DMS153 treated with DMSO at 0.1 percent for 48 hours (cell line): ENCODE measurements at regions not wholly inside any gene's neighbourhood (a gene's known extent, or its start where the extent isn't known, plus 50 kb on each side); places are given as distances from the start of the nearest gene placed in this dataset.
A peak's percentile ranks its signal among the peaks of the same experiment; 100 is the strongest.

Source experiments
- DNase-seq: peaks from one replicate; lab custom pipeline; 2025; ENCODE audit not compliant: unreplicated experiment; lab: John Stamatoyannopoulos, UW

DNA sequence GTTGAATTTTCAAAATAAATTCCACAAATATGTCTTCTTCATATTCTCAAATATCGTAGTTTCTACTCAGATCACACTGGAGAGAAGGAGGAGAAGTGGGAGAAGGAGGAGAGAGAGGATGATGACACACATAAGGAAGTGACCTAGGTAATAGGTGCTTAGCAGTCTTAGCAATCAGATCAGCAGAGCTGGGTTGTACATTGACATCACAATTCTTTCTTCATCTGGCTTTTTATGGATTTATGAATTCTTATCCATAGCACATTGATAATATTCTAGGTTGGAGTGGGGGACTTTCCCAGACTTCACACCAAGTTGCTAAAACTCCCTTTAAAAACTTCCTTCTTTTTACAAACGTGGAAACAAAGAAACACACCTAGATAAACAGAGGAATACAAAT lies 86.9 kb downstream of the FGF9 start:
- no peak for DNase-seq

DNA sequence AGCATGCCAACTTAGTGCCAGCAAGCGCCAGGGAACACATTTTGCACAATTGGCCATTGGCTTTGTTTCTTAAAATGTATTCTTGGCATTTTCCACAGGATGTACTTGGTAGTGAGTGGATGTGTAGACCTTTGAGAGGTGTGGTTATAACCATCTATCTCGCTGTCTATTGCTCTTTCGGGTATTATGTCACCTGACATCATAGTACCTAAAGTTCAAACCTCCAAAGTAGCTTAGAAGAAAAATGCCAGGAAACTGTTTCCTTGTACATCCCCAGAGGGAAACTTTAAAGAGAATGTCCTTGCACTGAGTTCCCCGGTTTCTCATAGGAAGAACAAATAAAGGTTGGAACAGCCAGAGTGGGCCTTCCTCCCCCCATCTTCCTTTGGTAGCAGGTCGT lies 87.6 kb downstream of the FGF9 start:
- no peak for DNase-seq

DNA sequence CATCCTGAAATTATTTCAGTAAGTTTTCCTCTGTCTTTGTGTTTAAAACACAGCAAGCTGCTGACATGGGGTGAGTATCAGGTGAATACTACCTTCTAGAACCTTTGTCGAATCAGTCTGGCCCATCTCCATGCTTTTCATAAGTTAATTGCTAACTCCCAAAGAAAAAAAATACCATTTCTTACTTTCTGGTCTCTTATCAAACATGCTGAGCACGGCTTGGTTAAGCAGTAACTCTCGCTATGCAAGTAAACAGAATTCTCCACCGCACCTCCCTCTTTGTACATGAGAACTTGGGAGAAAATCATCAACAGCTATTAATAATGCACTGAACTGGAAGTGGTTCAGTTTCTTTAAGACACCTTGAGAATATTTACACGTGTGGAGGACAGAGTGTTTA lies 88.6 kb downstream of the FGF9 start:
- no peak for DNase-seq

DNA sequence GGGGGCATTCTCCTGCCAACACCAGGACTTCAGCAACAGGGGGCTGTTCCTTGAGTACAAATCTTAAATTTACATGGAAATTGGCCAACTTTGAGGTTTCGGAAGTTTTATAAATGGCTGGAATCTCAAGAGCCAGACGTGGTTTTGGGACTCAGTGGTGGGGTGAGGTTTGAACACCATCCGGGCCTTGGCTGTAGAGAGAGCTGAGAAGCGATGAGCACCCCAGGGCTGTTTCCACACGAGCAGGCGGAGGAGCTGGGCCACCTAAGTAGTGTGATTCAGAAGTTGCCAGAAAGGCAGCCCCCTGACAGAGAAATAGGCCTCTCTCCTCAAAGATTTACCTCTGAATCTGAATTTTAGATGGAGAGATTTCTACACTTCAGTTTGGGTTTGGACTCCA lies 89.0 kb downstream of the FGF9 start:
- DNase-seq: no peak

DNA sequence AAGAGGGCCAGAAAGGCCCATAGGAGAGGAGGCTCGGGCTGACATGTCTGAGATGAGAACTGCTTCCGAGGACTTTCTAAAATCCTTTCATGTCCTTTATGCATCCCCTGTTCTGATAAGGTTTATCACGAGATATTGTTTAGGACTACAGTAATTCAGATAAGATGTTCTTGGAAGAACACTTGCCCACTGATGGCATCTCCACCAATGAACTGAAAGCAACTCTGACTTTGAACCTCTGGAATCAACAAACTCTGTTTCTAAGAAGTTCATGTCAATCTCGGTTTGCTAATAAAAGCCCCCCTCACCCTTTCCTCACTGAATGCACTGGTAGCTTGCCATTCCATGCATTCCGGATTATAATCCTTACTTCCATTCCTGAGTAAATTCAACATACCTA lies 90.9 kb downstream of the FGF9 start:
- DNase-seq: no peak

DNA sequence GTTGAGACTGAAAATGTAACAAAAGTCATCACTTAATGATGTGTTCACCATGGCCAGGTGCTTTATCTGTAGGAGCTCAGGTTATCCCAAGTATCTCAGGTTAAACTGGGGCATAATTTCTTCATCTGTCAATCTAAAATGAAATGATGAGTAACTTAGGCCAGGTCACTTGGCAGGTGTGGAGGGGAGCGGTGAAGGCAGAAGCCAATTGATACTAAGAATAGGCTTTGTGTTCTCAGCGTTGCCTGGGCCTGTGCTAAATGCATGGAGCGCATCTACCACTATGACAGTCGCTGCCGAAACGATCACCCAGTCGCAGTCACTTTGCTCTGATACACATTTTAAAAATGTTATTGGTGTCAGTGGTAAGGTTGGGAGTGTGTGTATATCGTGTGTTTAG lies 91.6 kb downstream of the FGF9 start:
- no peak for DNase-seq

DNA sequence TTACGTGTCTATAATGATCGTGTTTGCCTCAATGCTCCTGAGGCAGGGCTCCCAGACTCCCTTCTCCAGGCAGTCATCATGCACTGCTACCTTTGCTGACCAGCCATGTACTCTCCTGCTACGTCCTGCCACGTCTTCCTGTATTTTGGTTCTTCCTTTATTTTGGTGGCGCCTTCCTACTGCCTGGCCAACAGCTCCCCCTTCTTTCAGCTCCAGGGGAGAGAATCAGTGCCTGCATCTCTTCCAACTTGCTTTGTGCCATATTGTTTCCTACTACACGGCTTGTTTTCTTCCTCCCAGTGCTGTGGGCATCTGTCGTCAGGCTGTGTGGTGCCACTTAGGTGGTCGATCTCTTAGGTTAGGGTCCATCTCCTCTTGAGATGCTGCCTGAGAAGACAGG lies 96.2 kb downstream of the FGF9 start:
- DNase-seq: no peak

DNA sequence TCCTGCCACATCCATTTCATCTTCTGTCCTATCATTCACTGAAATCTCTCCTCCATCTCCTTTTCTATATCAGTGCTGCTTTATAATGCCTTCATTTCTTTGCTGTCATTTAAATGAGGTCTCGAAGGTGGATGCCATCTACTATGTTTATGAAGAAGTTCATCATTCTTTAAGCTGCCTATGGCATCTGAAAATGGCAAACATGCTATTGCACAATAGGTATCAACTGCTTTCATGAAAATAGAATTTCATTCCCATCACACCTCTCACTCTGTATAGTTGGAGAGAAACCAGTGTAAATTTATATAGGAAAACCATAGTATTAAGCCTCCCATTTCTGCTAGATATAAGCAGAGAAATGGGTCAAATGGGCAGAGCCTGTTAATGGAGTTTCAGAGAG lies 100.2 kb downstream of the FGF9 start:
- DNase-seq: no peak

DNA sequence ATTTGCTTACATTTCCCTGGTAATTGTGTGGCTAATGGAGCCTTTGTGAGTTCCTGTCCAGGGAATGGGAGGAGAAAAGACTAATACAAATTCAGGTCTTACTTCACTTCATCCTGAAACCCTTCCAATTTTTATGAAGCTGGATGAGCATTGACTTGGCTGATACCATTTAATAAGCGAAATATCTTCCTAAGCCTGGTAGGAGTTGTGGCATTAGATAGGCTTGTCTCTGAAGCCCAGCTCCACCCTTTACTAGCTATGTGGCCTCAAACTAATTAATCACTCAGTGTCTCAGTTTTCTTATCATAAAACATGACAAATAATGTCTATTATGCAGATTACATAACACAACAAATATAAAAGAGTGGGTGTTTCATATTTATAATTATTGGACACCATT lies 106.3 kb downstream of the FGF9 start:
- no peak for DNase-seq

DNA sequence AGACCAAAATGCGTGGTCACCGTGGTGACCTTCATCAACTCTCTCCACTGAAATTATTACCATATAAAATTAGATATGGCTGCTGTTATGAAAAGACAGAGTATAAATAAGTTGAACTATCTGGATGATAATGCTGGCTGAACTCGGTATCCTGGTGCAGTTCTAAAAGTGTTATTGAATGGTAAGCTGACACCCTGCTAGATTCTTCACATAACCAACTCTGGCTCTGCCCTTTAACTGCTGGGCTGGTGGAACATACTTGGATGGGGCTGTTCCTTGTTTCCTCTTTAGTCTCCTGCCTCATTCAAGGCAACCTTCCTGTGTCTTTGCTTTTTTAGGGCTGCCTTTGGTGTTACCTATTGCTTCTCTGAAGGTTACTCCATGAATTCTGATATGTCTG lies 106.9 kb downstream of the FGF9 start:
- no peak for DNase-seq

DNA sequence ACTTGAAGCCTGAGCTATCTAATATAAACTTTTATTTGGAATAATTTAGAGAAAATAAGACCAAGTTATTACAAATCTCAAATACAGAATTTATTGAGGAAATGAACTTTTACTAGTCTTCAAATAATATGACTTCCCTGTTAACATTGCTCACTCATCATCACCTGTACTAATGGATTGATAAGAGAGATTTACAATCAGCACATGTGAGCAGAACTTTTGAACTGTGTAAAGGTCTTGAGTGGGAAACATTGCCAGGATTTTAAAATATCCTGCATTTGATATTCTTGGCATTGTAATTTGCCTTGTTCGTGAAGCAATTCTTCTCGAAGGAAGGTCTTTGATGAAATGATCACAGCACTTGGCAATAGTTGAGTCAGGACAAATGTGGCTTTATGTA lies 111.9 kb downstream of the FGF9 start:
- no peak for DNase-seq

DNA sequence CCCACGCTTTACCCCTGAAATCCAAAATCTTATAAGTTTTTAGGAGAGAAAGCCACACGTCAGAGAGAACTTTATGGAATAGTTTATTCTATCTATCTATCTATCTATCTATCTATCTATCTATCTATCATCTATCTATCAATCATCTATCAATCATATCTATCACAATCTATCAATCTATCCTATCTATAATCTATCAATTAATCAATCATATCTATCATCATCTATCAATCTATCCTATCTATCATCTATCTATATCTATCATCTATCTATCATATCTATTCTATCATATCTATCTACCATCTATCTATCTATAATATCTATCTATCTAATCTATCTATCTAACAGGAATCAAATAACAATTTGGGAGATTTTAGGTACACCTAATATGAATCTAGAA lies 115.1 kb downstream of the FGF9 start:
- DNase-seq: no peak

DNA sequence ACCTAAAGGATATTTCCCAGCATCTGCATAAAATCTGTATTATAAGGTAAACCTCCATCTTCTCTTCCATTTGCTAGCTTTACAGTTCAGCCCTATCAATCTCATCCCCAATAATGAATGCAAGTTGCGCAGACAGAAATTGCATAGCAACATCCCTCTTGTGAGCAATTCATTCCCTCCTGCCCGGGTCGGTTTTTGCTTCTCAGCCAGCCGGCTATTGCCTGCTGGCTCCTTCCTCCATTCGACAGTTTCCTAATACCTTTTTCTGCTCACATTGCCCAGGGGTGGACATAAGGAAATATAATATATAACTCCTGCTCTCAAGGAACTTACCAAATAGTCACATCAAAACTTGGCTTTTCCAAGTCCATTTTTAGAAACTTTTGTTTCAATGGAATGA lies 125.2 kb downstream of the FGF9 start:
- DNase-seq: no peak

DNA sequence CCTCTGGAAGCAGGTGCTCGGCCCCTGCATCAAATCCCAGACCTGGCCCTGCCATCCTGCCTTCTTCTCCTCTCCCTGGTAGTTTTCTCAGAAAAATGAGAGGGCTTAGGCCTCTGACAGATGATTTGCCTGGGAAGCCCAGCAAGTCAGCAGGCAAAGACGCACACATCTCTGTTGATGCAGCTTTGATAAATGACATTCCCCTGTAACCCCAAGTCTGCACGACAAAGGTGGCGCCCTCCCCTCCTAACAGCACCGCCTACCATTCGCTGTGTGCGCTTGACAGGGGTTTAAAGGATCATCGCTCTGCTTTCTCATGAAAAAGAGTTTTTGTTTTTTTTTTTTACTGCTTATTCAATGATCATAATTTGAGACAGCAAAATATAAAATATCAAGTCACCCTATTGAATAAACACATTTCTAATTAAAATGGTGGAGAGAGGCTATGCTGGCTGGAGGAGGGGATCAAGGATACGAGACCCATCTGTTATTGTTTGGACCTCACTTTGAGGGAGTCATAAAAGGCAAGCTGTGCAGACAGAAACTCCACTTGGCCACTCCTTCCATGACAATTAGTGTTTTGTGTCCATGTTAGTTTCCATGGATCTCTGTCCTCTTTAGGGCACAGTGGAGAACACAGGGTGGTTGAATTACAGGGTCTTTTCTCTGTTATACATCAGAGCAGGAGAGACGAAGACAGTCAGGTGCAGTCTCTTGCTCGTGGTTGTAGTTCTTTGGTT lies 126.1 kb downstream of the FGF9 start:
- no peak for DNase-seq

DNA sequence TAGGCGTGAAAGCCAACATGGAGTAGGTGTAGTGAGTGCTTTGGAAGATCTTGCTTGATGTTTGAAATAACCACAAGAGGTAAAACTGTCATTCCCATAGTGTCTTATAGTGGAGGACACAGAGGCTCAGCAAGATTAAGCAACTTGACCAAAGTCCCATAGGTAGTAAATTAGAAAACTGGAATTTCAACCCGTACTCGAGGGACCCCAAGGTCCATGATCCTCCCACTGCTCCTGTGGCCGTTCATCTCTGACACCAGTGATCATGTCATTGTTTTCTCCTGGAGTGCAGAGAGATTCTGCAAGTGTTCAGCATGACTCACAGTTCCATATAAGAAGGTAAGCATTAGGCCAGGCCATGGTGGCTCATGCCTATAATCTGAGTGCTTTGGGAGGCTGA lies 126.9 kb downstream of the FGF9 start:
- DNase-seq: no peak

DNA sequence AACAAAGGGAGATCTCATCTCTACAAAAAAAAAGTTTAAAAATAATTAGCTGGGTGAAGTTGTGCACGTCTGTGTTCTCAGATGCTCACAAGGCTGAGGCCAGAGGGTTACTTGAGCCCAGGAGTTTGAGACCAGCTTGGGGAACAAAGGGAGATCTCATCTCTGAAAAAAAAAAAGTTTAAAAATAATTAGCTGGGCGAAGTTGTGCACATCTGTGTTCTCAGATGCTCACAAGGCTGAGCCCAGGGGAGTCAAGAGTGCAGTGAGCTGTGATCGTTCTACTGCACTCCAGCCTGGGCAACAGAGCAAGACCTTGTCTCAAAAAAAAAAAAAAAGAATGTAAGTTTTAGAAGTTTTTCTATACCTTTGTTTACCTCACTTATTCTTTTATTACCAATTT lies 127.3 kb downstream of the FGF9 start:
- DNase-seq: no peak

DNA sequence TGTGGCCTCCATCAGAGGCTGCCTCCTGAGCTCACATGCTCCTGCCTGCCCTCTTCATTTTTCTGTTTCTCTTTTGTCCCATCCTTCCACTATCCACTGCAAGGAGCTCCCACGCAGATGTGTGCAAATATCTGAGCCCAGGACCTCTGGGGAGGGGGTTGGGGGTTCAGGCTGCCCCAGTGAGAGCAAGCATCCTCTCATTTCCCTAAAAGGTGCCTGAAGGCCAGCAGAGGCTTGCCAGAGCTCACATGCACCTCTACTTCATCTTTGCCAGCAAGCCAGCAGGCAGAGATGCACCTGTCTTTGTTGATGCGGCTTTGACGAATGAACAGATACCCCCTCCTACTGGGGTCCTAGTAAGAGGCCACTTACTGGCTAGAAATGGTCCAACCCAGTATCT lies 128.8 kb downstream of the FGF9 start:
- DNase-seq: no peak

DNA sequence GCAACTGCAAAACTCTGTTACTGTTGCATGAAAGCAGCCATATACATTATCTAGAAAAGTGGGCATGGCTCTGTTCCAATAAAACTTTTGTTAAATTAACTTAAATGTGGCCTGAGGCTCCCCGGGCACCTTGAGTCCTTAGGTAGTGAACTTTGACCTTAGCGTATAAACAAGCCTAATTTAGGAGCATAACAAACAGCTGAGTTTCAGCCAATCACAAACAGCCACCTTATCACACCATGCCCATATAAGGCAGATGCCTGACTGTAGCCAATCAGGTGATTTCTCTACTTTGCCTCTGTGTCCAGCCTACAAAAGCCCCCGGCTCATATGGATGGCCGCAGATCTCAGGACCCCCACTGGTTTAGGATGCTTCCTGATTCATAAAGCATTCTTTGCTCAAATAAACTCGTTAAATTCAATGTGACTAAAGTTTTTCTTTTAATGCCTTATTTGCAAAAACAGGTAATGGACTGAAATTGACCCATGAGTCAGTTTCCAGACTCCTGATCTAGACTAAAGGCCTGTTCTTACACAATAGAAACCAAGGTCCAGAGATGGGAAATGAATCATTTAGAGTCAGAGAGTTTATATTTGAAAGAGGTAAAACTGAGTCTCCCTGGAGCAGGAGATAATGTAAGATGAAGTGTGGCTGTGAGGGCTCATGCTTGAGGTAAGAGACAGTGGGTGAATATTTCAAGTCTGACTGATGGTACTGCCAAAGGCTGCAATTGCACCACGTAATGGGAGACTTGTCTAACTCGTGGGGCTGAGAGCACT lies 130.2 kb downstream of the FGF9 start:
- DNase-seq: no peak

DNA sequence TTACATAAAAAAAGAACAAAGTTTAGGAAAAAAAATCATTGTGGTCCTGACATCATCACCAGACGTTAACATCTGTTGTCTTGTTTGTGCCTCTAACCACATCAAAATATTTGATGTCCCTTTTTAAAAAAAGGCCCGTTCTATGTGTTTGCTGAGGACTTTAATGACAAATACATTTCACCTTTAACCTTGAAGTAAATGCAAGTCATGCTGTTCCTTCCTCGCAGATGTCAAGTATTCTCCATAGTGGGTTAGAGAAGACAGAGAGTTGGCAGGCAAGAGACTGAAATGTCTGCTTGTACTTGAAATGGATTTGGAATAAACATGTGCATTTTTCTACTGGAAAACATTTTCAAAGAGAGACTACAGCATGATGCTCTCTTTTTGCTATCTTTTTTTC lies 134.9 kb downstream of the FGF9 start:
- DNase-seq: no peak

DNA sequence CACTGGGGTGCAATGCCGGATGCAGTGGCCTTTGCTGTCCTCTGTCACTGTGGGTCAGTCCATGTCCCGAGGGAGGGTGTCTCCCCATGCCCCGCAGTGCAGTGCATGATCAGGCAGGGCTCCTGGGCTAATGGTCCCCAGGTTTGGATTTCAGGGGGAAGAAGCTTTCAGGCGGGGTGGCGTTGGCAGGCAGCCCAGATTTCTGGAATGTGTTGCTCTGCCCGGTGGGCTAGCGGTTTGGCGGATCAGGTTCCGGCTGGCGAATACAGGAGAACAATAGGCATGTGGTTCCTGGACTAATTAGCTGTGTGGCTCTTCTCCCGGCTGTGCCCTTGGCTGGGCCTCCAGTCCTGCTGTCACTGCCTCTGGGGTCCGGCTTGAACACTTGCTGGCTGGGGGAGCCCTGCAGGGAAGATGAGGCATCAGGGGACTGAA lies 141.3 kb downstream of the FGF9 start:
- peak; percentile 51 for DNase-seq

DNA sequence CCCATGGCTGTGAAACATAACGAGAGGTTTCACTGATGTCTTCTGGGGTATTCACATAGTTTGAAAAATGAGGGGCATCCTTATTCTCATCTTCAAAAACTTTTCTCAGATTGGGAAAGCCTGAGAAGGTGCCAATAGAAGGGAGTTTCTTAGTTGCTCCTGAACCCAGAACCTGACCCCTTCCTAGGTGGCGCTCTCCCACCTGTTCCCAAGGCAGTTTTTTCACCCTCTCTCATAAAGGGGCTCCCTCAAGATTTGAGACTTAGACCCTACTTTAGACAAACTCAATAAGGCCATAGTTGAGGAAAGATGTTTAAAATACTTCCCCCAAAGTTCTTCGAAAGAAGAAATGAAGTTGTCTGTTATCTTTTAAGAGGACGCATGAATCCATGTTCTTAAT lies 142.2 kb downstream of the FGF9 start:
- DNase-seq: no peak

DNA sequence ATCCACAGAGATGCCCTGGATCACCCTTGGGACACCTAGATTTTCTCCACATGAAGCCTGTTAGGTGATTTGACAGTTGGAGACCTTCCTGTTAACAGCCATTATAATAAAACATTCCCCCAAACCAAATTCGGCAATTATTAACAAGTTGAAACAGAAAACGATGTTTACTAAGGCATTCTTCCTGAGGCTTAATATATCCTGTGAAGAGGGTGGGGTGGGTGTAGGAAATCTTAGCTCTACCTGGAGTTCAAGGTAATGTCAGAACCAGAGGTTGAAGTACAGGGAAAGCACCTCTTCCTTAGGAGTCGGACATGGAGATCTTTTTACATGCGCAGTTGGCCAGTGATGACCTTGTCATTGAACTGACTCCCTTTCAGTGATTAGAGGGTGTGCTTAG lies 143.0 kb downstream of the FGF9 start:
- no peak for DNase-seq

DNA sequence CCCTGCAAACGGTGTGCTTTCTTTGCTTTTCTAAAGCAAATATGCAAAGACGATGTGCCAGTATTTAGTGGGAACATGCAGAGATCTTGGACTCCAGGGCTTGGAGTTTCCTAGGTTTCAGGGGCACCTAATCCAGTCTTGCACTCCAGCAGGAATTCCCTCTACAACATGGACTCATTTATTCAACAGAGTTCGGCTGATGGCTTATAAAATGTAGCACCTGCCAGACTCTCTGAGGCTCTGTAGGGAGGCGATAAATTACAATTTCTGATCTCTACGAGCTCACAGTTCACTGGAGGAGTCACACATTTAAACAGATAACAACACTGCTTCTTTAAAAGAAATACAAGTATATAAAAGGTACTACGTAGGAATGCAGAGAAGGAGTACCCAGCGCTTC lies 143.7 kb downstream of the FGF9 start:
- DNase-seq: no peak
